Adrenal gland (tissue), 5 donors: ENCODE measurements at regions not wholly inside any gene's neighbourhood (a gene's known extent, or its start where the extent isn't known, plus 50 kb on each side); places are given as distances from the start of the nearest gene placed in this dataset.

Experiments
- POLR2A ChIP-seq, 2 donors: fragments of 450-650 bp; IDR thresholded peaks; one replicate each; pipeline ENCODE4 v1.6.1; 2017; ENCODE audit warnings: antibody characterized with exemption in 2 of 2, mild to moderate bottlenecking in 2 of 2, moderate library complexity in 1 of 2
- TF ChIP-seq, protein P1 (sequence below), 6 experiments: fragments of 450-650 bp in 4 of 6; fragments of 200-600 bp in 2 of 6; sonication (generic) in 1 of 6; IDR thresholded peaks; 1 replicate in 5 of 6; 2 replicates in 1 of 6; pipeline versions ENCODE4 v1.5.1 to v1.8.0; 2016 to 2021; ENCODE audit warnings: antibody characterized with exemption in 6 of 6, mild to moderate bottlenecking in 2 of 6, moderate library complexity in 1 of 6
- donor health status: DM: no; HTN: no; CAD: no.

DNA sequence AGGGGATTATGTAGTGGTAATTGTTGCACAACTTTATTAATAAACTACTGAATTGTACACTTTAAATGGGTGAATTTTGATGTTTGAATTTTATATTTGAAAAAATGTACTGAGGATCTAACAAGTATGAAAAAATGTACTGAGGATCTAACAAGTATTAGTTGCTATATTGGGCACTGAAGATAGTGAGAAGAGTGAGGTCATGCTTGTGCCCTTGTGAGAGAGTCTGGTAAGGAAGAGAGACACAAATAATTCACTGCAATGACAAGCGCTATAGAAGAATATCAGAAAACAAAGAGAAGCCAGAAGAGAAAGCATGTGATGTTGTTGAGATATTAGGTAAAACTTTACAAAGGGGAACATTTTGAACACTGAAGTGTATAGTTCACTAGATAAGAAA is 137.6 kb downstream of the DTWD1 start:
- TF ChIP-seq, protein P1, sequence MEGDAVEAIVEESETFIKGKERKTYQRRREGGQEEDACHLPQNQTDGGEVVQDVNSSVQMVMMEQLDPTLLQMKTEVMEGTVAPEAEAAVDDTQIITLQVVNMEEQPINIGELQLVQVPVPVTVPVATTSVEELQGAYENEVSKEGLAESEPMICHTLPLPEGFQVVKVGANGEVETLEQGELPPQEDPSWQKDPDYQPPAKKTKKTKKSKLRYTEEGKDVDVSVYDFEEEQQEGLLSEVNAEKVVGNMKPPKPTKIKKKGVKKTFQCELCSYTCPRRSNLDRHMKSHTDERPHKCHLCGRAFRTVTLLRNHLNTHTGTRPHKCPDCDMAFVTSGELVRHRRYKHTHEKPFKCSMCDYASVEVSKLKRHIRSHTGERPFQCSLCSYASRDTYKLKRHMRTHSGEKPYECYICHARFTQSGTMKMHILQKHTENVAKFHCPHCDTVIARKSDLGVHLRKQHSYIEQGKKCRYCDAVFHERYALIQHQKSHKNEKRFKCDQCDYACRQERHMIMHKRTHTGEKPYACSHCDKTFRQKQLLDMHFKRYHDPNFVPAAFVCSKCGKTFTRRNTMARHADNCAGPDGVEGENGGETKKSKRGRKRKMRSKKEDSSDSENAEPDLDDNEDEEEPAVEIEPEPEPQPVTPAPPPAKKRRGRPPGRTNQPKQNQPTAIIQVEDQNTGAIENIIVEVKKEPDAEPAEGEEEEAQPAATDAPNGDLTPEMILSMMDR (IDR thresholded peaks at IDR 0.05): no peak
- no peak for TF ChIP-seq POLR2A (IDR thresholded peaks at IDR 0.05)
